OCI-LY3 (cell line): ENCODE measurements at regions not wholly inside any gene's neighbourhood (a gene's known extent, or its start where the extent isn't known, plus 50 kb on each side); places are given as distances from the start of the nearest gene placed in this dataset.

Experiments
- EZH2phosphoT487 ChIP-seq: fragments of 200-600 bp; shearing (Covaris generic); IDR thresholded peaks from 2 replicates; pipeline ENCODE4 v1.6.1; 2018; ENCODE audit warnings: antibody characterized with exemption, mixed run types, low read depth
- TF ChIP-seq, protein P1 (sequence below): fragments of 200-600, 300-600 bp; sonication (generic); IDR thresholded peaks from 2 replicates; pipeline ENCODE4 v1.5.1; 2014; ENCODE audit warnings: antibody characterized with exemption, low read length, low read depth

DNA sequence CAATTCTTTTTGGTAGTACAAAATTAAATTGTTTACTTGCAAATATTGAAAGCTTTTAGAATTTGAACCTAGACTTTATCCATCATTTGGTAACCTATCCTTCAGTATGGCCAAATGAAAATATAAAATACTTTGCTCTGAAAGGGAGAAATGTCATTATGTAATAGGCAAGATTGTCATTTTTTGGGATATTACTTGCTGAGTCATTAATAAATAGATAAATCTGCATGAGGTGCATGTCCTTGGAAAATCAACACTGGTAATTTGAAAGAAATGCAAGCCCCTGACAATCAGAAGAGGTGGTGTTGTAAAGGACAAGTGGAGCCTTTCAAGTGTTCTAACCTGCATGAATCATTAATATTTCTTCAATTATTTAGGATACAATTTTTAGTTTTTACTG, 231.8 kb upstream of the CCNG1 start:
- TF ChIP-seq, protein P1, sequence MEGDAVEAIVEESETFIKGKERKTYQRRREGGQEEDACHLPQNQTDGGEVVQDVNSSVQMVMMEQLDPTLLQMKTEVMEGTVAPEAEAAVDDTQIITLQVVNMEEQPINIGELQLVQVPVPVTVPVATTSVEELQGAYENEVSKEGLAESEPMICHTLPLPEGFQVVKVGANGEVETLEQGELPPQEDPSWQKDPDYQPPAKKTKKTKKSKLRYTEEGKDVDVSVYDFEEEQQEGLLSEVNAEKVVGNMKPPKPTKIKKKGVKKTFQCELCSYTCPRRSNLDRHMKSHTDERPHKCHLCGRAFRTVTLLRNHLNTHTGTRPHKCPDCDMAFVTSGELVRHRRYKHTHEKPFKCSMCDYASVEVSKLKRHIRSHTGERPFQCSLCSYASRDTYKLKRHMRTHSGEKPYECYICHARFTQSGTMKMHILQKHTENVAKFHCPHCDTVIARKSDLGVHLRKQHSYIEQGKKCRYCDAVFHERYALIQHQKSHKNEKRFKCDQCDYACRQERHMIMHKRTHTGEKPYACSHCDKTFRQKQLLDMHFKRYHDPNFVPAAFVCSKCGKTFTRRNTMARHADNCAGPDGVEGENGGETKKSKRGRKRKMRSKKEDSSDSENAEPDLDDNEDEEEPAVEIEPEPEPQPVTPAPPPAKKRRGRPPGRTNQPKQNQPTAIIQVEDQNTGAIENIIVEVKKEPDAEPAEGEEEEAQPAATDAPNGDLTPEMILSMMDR = no peak
- no peak for TF ChIP-seq EZH2phosphoT487
